ENCODE measurements at regions not wholly inside any gene's neighbourhood (a gene's known extent, or its start where the extent isn't known, plus 50 kb on each side); places are given as distances from the start of the nearest gene placed in this dataset.
"Not testable (repeated sequence)": the region's sequence is repeated elsewhere in the genome, so short reads cannot be mapped to it uniquely, and the experiment has no call there.

DNA sequence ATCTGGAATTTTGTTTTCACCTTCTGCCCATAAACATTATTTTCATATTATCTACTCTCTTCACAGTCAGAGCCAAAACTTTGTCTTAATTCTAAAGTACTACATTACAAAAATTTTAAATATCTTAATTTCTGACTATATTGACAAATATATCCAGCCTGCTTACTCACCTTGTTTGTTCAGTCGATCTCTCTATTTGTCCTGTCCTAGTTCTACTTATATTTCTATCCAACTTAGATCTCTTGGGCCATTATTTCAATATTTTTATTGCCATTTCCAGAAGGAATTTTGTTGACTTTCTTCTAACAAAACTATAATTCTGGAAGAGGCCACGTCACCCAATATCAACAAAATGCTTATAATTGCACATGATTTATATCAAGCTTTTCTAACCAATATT is 652.8 kb upstream of the CTNND2 start:
- Histone ChIP-seq H3K9me3 (no peaks in the 10 kb centered on the region), H3K27ac (no peak overlapping the region), H3K4me1 (no peaks in the 10 kb centered on the region), H3K27me3 (no peaks in the 10 kb centered on the region), H3K36me3 (no peaks in the 10 kb centered on the region), H3K4me3 (no peak overlapping the region)
- DNase-seq (ENCODE audit: low spot score) = no peak
- TF ChIP-seq, protein P1, sequence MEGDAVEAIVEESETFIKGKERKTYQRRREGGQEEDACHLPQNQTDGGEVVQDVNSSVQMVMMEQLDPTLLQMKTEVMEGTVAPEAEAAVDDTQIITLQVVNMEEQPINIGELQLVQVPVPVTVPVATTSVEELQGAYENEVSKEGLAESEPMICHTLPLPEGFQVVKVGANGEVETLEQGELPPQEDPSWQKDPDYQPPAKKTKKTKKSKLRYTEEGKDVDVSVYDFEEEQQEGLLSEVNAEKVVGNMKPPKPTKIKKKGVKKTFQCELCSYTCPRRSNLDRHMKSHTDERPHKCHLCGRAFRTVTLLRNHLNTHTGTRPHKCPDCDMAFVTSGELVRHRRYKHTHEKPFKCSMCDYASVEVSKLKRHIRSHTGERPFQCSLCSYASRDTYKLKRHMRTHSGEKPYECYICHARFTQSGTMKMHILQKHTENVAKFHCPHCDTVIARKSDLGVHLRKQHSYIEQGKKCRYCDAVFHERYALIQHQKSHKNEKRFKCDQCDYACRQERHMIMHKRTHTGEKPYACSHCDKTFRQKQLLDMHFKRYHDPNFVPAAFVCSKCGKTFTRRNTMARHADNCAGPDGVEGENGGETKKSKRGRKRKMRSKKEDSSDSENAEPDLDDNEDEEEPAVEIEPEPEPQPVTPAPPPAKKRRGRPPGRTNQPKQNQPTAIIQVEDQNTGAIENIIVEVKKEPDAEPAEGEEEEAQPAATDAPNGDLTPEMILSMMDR (IDR thresholded peaks at IDR 0.05) = no peak

DNA sequence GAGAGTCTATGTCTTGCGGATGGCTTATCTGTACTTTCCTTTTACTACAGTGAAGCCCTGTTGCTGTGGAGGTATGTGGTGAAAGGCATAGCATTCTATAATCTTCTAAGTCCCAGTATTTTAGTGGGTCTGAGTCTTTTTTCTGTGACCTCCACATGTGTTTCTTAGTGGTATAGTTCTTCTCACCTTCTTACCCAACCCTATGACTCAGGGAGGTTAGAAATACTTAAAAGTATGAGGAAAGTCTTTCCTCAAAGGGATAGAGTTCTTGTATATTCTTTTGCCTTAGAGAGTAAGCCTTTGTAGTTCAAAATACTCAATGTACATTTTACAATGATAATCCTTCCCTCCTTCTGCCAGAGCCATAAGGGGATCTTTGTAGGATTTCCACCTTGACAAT is 621.9 kb upstream of the CTNND2 start:
- TF ChIP-seq, protein P1 (IDR thresholded peaks at IDR 0.05) = no peak
- Histone ChIP-seq H3K27me3 (no peaks in the 10 kb centered on the region), H3K4me1 (no peaks in the 10 kb centered on the region), H3K9me3 (peaks cover 0 to 3% of the 10 kb centered on the region in 2 donors), H3K4me3 (no peak overlapping the region), H3K27ac (no peak overlapping the region), H3K36me3 (no peaks in the 10 kb centered on the region)
- DNase-seq (ENCODE audit: low spot score) = no peak

DNA sequence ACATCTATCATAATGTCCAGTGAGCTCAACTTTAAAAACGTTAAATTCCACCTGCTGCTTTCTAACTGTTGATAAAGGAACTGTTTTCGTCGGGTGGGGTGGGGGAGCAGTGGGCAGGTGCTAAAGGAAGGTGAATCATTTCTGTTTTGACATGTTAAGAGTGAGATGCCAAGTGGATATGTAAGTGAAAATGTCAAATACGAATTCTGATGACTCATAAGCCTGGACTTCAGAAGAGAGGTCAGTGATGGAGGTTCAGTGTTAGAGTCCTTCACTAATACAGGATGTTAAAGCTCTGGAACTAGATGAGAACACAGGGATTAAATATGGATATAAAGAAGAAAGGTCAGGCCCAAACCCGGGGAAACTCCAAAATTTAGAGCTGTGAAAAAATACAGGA is 617.9 kb upstream of the CTNND2 start:
- no peak for DNase-seq (ENCODE audit: low spot score)

DNA sequence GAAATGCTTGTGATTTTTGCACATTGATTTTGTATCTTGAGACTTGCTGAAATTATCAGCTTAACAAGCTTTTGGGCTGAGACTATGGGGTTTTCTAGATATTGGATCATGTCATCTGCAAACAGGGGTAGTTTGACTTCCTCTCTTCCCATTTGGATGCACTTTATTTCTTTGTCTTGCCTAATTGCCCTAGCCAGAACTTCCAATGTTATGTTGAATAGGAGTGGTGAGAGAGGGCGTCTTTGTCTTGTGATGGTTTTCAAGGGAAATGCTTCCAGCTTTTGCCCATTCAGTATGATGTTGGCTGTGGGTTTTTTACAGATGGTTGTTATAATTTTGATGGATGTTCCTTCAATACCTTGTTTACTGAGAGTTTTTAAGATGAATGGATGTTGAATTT is 600.7 kb upstream of the CTNND2 start:
- not testable (repeated sequence) for H3K4me3 ChIP-seq; H3K36me3 ChIP-seq; DNase-seq (ENCODE audit: low spot score); H3K27me3 ChIP-seq; H3K27ac ChIP-seq; H3K4me1 ChIP-seq
- peaks cover 0 to 12% of the 10 kb centered on the region in 2 donors for H3K9me3 ChIP-seq

More for the DNA sequence above, 617.9 kb upstream of the CTNND2 start:
- Histone ChIP-seq H3K4me1 (no peaks in the 10 kb centered on the region), H3K4me3 (no peak overlapping the region), H3K36me3 (no peaks in the 10 kb centered on the region), H3K27me3 (no peaks in the 10 kb centered on the region), H3K9me3 (peaks cover 0 to 3% of the 10 kb centered on the region in 2 donors), H3K27ac (no peak overlapping the region)
- TF ChIP-seq, protein P1 (IDR thresholded peaks at IDR 0.05) = no peak

DNA sequence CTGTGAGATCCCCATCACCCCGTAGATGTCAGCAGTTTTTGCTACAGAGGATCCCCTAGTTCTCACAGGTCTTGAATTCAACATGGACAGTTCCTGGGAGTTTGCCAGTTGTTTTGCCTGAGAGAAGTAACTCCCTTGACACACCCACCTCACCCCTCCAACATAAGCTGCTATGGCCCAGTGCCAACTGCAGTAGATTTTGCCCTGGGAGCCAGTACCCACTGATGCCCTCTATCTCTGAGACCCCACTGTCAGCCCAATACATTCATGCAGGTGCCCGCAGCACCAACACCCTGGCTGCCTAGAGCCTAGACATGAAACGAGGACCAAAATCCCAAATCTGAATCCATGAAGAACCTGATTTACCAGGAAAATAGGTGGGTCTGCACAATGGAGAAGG is 583.9 kb upstream of the CTNND2 start:
- DNase-seq (ENCODE audit: low spot score) = no peak
- no peaks in the 10 kb centered on the region for H3K27me3 ChIP-seq
- TF ChIP-seq, protein P1 (IDR thresholded peaks at IDR 0.05) = no peak
- no peak overlapping the region for H3K4me3 ChIP-seq
- no peaks in the 10 kb centered on the region for H3K4me1 ChIP-seq
- no peak overlapping the region for H3K27ac ChIP-seq
- no peaks in the 10 kb centered on the region for H3K36me3 ChIP-seq
- H3K9me3 ChIP-seq = no peaks in the 10 kb centered on the region

DNA sequence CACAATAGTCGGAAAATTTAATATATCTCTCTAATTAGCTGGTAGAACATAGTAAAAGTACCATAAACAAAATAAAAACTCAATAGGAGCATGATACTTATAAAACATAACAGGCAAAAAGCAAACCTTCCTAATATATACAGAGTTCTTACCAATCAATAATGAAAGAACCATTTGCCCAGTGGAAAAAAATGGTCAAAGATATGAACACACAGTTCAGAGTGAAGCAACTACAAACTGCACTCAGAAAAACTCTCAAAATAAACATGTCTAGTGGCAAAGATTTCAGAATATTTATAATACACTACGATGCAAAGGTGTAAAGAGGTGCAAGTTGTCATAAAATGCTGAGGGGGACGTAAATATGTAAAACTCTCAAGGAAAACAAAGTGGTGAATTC is 576.2 kb upstream of the CTNND2 start:
- no peak overlapping the region for H3K4me3 ChIP-seq
- H3K4me1 ChIP-seq = no peaks in the 10 kb centered on the region
- no peaks in the 10 kb centered on the region for H3K9me3 ChIP-seq
- TF ChIP-seq, protein P1 (IDR thresholded peaks at IDR 0.05) = no peak
- H3K36me3 ChIP-seq = no peaks in the 10 kb centered on the region
- no peak overlapping the region for H3K27ac ChIP-seq
- DNase-seq (ENCODE audit: low spot score) = no peak
- H3K27me3 ChIP-seq = no peaks in the 10 kb centered on the region
